ENCODE measurements at regions not wholly inside any gene's neighbourhood (a gene's known extent, or its start where the extent isn't known, plus 50 kb on each side); places are given as distances from the start of the nearest gene placed in this dataset.
"Not testable (repeated sequence)": the region's sequence is repeated elsewhere in the genome, so short reads cannot be mapped to it uniquely, and the experiment has no call there.

DNA sequence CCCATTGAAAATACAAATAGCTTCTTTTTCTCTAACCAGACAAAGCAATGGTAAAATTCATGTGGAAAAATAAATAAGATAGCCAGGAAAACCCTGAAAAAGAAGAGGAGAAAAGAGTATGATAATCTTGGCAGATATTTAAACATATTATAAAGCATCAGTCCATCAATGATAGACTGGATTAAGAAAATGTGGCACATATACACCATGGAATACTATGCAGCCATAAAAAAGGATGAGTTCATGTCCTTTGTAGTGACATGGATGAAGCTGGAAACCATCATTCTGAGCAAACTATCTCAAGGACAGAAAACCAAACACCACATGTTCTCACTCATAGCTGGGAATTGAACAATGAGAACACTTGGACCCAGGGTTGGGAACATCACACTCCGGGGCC lies 50.9 kb upstream of the CCND1 start:
- H3K79me2 ChIP-seq (ENCODE audit: control insufficient read depth, insufficient read depth, low read length, poor library complexity); H4K91ac ChIP-seq (ENCODE audit: low read depth, low read length); H3K18ac ChIP-seq (ENCODE audit: low read length); H4K8ac ChIP-seq (ENCODE audit: low read depth, low read length); H3K4me1 ChIP-seq (ENCODE audit: control insufficient read depth in 1 of 2, insufficient read depth in 2 of 2, low read length in 2 of 2); H3K4me2 ChIP-seq (ENCODE audit: low read length); H3K9ac ChIP-seq (ENCODE audit: low read length); H3K23ac ChIP-seq (ENCODE audit: low read length); H3K14ac ChIP-seq (ENCODE audit: low read length); H2BK5ac ChIP-seq (ENCODE audit: low read depth, low read length, poor library complexity); H3K79me1 ChIP-seq (ENCODE audit: low read length); DNase-seq; H2BK12ac ChIP-seq (ENCODE audit: low read length); H3K4me3 ChIP-seq (ENCODE audit: low read depth, low read length); H2BK120ac ChIP-seq (ENCODE audit: insufficient read depth, low read length, poor library complexity); H2AK5ac ChIP-seq (ENCODE audit: low read length); H3K4ac ChIP-seq (ENCODE audit: low read depth, low read length); H3K27me3 ChIP-seq (ENCODE audit: insufficient read depth, low read length); H3K9me3 ChIP-seq (ENCODE audit: insufficient read depth, low read depth, low read length); H3K27ac ChIP-seq (ENCODE audit: low read depth, low read length); H2AFZ ChIP-seq (ENCODE audit: insufficient read depth, low read length, poor library complexity); H4K12ac ChIP-seq (ENCODE audit: low read depth, low read length); H3K36me3 ChIP-seq (ENCODE audit: control insufficient read depth in 1 of 2, insufficient read depth in 2 of 2, low read length in 2 of 2): not testable (repeated sequence)
- no CpG with 5 or more reads among the region's 1 CpG for WGBS (ENCODE audit: extremely low coverage, insufficient coverage, insufficient read length)

All from trophoblast cell (in vitro differentiated cells and primary cell).